ENCODE measurements at regions not wholly inside any gene's neighbourhood (a gene's known extent, or its start where the extent isn't known, plus 50 kb on each side); places are given as distances from the start of the nearest gene placed in this dataset.

DNA sequence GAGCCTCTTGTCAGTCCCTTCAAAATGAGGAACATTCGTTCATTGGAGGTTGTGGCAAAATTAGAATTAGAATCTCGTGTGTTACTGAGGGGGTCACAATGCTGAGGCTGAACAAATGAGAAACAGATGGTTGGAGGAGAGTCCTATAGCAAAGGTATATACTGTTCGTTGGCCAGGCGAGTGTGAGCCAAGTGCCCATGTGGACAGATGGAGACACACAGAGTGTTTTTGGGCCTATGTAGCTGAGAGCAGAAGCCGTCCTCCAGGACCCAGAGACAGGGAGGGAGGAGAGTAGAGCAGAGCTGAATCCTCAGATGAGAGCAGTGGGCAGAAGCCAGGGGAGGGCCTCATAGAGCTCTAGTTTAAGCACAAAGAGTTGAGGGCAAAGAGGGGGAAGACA, 98.9 kb downstream of the NR1D2 start:
- Histone ChIP-seq H3K27ac (ENCODE audit: low read depth in 1 of 2, low read length in 2 of 2) (no peak overlapping the region), H3K4me3 (ENCODE audit: low read depth in 1 of 3, low read length in 3 of 3) (no peak overlapping the region), H3K9me3 (ENCODE audit: control insufficient read depth in 4 of 4, low read length in 3 of 4) (no peaks in the 10 kb centered on the region), H3K9ac (ENCODE audit: low read depth in 1 of 2, low read length in 2 of 2) (no peak overlapping the region), H3K4me1 (ENCODE audit: control insufficient read depth in 4 of 4, insufficient read depth in 4 of 4, low read length in 3 of 4) (no peaks in the 10 kb centered on the region), H3K27me3 (ENCODE audit: control insufficient read depth in 4 of 4, insufficient read depth in 4 of 4, low read length in 3 of 4) (no peaks in the 10 kb centered on the region), H3K36me3 (ENCODE audit: control insufficient read depth in 4 of 4, insufficient read depth in 3 of 4, low read depth in 1 of 4, low read length in 3 of 4) (no peaks in the 10 kb centered on the region)
- no peak for TF ChIP-seq RXRA (IDR thresholded peaks at IDR 0.05)
- TF ChIP-seq NR2F2 (IDR thresholded peaks at IDR 0.05), result no peak
- TF ChIP-seq FOXA1 (IDR thresholded peaks at IDR 0.05), result no peak
- no peak for TF ChIP-seq HNF4A (conservative IDR thresholded peaks at IDR 0.05)
- TF ChIP-seq, protein P1, sequence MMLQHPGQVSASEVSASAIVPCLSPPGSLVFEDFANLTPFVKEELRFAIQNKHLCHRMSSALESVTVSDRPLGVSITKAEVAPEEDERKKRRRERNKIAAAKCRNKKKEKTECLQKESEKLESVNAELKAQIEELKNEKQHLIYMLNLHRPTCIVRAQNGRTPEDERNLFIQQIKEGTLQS (IDR thresholded peaks at IDR 0.05), result no peak
- TF ChIP-seq, protein P2, sequence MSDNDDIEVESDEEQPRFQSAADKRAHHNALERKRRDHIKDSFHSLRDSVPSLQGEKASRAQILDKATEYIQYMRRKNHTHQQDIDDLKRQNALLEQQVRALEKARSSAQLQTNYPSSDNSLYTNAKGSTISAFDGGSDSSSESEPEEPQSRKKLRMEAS (IDR thresholded peaks at IDR 0.05), result no peak
- TF ChIP-seq, protein P3, sequence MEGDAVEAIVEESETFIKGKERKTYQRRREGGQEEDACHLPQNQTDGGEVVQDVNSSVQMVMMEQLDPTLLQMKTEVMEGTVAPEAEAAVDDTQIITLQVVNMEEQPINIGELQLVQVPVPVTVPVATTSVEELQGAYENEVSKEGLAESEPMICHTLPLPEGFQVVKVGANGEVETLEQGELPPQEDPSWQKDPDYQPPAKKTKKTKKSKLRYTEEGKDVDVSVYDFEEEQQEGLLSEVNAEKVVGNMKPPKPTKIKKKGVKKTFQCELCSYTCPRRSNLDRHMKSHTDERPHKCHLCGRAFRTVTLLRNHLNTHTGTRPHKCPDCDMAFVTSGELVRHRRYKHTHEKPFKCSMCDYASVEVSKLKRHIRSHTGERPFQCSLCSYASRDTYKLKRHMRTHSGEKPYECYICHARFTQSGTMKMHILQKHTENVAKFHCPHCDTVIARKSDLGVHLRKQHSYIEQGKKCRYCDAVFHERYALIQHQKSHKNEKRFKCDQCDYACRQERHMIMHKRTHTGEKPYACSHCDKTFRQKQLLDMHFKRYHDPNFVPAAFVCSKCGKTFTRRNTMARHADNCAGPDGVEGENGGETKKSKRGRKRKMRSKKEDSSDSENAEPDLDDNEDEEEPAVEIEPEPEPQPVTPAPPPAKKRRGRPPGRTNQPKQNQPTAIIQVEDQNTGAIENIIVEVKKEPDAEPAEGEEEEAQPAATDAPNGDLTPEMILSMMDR (IDR thresholded peaks at IDR 0.05; ENCODE audit: low read depth, low read length, missing input control), result no peak
- WGBS, result 93% methylated on average over 5 of the region's 5 CpGs
- no peak for DNase-seq (ENCODE audit: low spot score)

DNA sequence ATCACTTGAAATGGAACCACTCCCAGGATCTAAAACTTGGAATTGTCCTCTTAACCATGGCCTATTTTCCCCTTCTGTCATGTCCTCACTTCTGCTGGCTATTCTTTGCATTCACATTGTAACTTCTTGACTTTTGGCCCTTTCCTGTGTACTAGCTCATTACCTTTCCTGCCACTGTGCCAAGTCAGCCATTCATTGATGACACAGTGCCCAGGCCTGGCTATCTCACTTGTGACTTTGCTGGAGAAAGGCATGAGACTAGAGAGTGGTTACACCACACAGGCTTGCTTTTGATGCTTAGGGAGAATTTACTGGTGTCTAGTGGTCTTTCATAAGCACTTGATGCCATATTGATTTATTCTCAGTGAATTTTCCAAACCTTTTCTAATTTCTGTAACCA, 101.1 kb downstream of the NR1D2 start:
- Histone ChIP-seq H3K9me3 (ENCODE audit: control insufficient read depth in 4 of 4, low read length in 3 of 4) (no peaks in the 10 kb centered on the region), H3K36me3 (ENCODE audit: control insufficient read depth in 4 of 4, insufficient read depth in 3 of 4, low read depth in 1 of 4, low read length in 3 of 4) (no peaks in the 10 kb centered on the region), H3K27me3 (ENCODE audit: control insufficient read depth in 4 of 4, insufficient read depth in 4 of 4, low read length in 3 of 4) (no peaks in the 10 kb centered on the region), H3K4me3 (ENCODE audit: low read depth in 1 of 3, low read length in 3 of 3) (no peak overlapping the region), H3K9ac (ENCODE audit: low read depth in 1 of 2, low read length in 2 of 2) (no peak overlapping the region), H3K4me1 (ENCODE audit: control insufficient read depth in 4 of 4, insufficient read depth in 4 of 4, low read length in 3 of 4) (no peaks in the 10 kb centered on the region), H3K27ac (ENCODE audit: low read depth in 1 of 2, low read length in 2 of 2) (no peak overlapping the region)
- DNase-seq (ENCODE audit: low spot score), result no peak
- TF ChIP-seq EGR1 (IDR thresholded peaks at IDR 0.05; ENCODE audit: low read depth in 2 of 2) (no peak), RAD21 (IDR thresholded peaks at IDR 0.05) (no peak), RXRA (IDR thresholded peaks at IDR 0.05) (no peak), NR2F2 (IDR thresholded peaks at IDR 0.05) (no peak), SP1 (IDR thresholded peaks at IDR 0.05) (no peak)
- TF ChIP-seq, protein P3 (IDR thresholded peaks at IDR 0.05; ENCODE audit: low read depth, low read length, missing input control), result no peak
- TF ChIP-seq, protein P1 (IDR thresholded peaks at IDR 0.05), result no peak

DNA sequence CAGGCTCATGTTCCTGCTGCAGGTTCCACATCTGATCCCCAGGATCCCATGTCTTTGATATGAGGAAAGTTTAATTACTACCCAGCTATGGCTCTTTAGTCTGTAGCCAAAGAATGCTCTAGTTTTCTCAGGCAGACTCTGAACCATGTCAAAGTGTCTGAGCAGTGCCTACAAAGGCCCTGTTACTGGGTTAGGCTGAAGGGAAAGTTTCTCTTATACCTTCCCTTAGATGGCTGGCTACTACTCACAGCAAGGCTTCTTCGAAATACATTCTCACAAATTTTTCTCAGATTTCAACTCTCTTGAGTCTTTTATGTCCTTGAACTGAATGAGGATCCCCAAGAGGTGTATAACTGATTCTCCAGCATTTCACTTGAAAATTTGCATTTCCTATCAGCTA, 102.4 kb downstream of the NR1D2 start:
- no peaks in the 10 kb centered on the region for H3K36me3 ChIP-seq (ENCODE audit: control insufficient read depth in 4 of 4, insufficient read depth in 3 of 4, low read depth in 1 of 4, low read length in 3 of 4)
- H3K9me3 ChIP-seq (ENCODE audit: control insufficient read depth in 4 of 4, low read length in 3 of 4), result no peaks in the 10 kb centered on the region
- no peak overlapping the region for H3K27ac ChIP-seq (ENCODE audit: low read depth in 1 of 2, low read length in 2 of 2)
- no peak for TF ChIP-seq RAD21 (IDR thresholded peaks at IDR 0.05)
- TF ChIP-seq GABPA (IDR thresholded peaks at IDR 0.05 in 1 of 2, conservative IDR thresholded peaks at IDR 0.05 in 1 of 2), result no peak
- TF ChIP-seq EGR1 (IDR thresholded peaks at IDR 0.05; ENCODE audit: low read depth in 2 of 2), result no peak
- no peak for TF ChIP-seq YY1 (IDR thresholded peaks at IDR 0.05)
- TF ChIP-seq, protein P3 (IDR thresholded peaks at IDR 0.05; ENCODE audit: low read depth, low read length, missing input control), result no peak
- TF ChIP-seq, protein P4, sequence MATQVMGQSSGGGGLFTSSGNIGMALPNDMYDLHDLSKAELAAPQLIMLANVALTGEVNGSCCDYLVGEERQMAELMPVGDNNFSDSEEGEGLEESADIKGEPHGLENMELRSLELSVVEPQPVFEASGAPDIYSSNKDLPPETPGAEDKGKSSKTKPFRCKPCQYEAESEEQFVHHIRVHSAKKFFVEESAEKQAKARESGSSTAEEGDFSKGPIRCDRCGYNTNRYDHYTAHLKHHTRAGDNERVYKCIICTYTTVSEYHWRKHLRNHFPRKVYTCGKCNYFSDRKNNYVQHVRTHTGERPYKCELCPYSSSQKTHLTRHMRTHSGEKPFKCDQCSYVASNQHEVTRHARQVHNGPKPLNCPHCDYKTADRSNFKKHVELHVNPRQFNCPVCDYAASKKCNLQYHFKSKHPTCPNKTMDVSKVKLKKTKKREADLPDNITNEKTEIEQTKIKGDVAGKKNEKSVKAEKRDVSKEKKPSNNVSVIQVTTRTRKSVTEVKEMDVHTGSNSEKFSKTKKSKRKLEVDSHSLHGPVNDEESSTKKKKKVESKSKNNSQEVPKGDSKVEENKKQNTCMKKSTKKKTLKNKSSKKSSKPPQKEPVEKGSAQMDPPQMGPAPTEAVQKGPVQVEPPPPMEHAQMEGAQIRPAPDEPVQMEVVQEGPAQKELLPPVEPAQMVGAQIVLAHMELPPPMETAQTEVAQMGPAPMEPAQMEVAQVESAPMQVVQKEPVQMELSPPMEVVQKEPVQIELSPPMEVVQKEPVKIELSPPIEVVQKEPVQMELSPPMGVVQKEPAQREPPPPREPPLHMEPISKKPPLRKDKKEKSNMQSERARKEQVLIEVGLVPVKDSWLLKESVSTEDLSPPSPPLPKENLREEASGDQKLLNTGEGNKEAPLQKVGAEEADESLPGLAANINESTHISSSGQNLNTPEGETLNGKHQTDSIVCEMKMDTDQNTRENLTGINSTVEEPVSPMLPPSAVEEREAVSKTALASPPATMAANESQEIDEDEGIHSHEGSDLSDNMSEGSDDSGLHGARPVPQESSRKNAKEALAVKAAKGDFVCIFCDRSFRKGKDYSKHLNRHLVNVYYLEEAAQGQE (IDR thresholded peaks at IDR 0.05), result no peak
- TF ChIP-seq JUND (IDR thresholded peaks at IDR 0.05), result no peak
- TF ChIP-seq, protein P2 (IDR thresholded peaks at IDR 0.05), result no peak
- no peak for TF ChIP-seq SP1 (IDR thresholded peaks at IDR 0.05)
- no peak for TF ChIP-seq FOXA2 (IDR thresholded peaks at IDR 0.05)
- no peak for TF ChIP-seq HNF4G (IDR thresholded peaks at IDR 0.05)

More for the DNA sequence above, 102.4 kb downstream of the NR1D2 start:
- H3K4me1 ChIP-seq (ENCODE audit: control insufficient read depth in 4 of 4, insufficient read depth in 4 of 4, low read length in 3 of 4), result no peaks in the 10 kb centered on the region
- no peak overlapping the region for H3K9ac ChIP-seq (ENCODE audit: low read depth in 1 of 2, low read length in 2 of 2)
- no peaks in the 10 kb centered on the region for H3K27me3 ChIP-seq (ENCODE audit: control insufficient read depth in 4 of 4, insufficient read depth in 4 of 4, low read length in 3 of 4)
- WGBS, result 0% methylated on average over 1 of the region's 1 CpG
- no peak overlapping the region for H3K4me3 ChIP-seq (ENCODE audit: low read depth in 1 of 3, low read length in 3 of 3)
- DNase-seq (ENCODE audit: low spot score), result no peak
